Fibroblast of the conjunctiva (primary cell): ENCODE measurements at regions not wholly inside any gene's neighbourhood (a gene's known extent, or its start where the extent isn't known, plus 50 kb on each side); places are given as distances from the start of the nearest gene placed in this dataset.

Experiments
- DNase-seq: peaks from one replicate; pipeline ENCODE4 v3.0.0-alpha.2; 2010; ENCODE audit warnings: low read depth

DNA sequence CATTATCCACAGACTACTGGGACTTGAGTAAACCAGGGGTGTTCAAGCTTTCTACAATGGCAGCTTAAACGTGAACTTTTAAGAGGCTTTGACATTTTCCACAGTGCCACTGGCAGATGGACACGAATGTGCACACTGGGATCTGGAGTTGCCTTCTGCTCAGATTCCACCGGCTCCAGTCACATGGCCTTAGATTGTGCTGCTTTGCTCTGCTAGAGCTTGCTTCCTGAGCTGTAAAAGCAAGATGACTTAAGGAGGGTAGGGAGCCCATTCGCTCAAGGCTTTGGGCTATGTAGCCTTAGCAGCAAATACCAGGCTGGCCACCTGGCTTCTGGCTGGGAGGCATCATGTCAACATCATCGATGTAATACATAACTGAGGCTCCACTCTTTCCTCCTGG lies 436.9 kb downstream of the MED10 start:
- no peak for DNase-seq

DNA sequence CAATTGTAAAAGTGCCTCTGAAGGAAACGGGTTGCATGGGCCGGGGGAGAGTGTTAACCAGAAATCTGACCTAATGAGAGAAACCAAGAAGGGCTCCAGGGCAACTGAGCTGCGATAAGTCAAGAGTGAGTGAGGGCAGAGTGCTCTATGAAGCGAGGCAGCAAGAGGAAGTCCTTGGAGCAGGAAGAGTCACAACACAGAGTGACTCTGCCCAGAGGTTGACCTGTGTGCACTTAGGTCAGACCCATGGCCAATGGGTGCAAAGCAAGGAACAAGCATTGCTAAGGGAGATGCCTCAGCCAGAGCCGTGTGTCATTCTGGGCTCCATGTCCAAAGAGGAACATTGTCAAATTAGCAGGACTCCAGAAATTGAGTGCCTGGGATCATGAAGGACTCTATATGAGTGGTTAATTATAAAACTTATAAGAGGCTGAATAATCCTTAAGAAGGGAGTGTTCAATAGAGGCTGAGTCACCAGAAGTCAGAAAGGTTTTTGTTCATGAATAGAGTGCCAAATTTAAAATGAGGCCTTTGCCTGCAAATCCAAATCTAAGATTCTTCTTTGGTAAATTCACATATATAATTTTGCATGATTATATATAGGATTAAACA lies 438.5 kb downstream of the MED10 start:
- DNase-seq = no peak

DNA sequence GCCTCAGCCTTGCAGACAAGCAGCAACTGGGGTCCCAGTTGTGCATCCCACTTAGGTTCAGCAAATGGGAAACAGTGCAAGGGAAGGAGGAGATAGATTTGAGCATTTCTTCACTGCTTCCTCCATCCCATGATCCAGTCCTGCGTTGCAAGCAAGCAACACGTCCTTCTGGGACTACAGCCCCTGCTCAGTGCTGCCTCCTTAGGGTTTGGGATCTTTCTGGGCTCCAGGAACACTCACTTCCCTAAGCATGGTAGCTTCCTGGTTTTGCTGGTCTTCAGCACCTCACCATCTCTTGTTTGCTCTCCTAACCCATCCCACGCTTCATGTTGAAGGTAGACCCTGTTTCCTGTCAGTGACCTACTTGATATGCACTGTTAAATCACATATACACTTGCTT lies 444.7 kb downstream of the MED10 start:
- no peak for DNase-seq

DNA sequence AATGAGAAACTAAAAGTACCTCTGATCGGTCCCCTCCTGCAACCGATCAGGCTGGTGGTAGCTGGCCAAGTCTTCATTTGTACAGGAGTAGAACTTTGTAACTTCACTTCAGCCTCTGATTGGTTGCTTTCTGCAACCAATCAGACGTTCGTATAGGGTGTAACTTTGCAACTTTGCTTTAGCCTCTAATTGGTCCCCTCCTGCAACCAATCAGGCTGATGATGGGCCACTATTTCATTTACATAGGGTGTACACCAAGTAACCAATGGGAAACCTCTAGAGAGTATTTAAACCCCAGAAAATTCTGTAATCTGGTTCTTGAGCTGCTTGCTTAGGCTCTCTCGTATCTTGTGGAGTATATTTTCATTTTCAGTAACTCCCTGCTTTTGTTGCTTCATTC lies 445.5 kb downstream of the MED10 start:
- no peak for DNase-seq

DNA sequence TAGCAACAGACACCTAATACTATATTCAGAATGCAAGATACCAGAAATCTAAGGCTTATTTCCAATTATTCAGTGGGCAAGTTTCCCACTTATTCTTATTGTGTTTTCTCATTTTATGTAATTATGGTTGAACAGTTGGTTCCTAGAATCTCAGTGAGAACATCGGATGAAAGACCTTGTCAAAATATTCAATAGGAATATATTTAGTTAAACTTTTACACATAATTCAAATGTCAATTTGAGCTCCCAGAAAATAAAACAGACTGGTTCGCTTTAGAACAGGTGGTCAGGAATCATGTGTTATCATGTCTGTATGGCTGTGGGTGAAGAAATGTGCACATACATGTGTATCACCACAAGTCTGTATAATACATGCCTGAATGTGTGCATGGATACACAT lies 447.8 kb downstream of the MED10 start:
- no peak for DNase-seq

DNA sequence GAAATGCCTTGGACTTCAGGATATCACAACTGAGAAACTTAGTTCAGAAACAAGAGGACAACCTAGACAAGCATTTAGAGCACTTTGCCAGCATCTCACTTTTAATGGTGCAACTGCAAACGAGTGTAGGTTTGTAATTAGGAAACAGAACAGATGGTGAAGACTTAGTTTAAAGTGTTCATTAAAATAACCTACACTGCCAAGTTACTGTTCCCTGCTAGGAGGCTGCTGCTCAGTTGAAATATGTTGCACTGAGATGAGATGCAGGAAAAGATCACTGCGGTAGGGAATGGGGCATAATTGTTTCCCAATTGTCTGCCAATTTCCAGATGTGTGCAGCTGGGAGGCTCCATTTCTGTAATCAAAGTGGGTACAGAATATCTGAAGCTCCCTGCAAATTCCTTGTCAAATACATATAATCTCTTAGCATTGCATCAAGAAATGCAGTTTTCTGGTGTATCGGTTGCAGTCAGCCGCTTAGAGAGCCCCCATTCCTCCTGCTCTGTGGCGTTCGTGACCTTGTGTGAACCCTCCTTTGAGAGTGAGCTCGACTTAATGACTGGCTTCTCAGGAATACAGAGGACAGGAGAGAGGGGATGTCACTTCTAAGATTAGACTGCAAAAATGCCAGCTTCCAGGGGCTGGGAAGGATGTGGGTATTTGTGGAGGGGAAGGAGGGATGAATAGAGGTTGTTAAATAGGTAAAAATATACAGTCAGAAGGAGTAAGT lies 448.9 kb downstream of the MED10 start:
- no peak for DNase-seq

DNA sequence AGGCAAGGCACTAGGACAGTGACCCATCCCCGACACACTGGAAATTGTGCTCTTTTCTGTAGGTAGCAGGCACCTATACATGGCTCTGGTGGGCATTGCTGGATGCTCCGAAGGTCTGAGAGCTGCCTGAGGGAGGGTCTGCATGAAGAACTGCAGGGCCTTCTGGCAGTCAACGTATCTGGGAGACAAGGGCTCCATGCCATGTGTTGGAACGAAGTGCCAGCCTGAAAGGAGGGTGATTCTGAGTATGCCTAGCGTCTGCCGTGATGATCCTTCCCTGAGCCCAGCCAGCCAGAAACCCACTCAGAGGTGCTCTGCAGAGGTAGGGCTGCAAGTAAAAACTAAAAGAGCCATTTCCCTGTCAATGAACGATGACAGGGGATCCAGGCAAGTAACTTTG lies 453.2 kb downstream of the MED10 start:
- no peak for DNase-seq

DNA sequence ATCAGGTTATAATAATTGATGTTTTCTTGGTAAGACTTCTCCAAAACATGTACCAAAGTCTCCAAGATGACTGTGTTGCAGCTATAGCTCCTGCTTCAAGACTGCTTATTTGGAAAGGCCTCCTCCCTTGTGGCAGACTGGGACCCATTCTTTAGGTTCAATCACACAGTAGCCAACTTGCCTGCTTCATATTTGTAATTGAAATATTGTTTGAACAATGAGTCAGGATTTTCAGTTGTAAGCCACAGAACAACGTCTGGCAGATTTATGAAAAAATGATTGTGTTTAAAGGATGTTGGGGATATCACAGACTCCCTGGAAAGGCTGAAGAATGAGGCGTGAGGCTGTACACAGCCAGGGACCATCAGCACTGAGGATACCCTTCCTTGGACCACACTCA lies 458.9 kb downstream of the MED10 start:
- no peak for DNase-seq

DNA sequence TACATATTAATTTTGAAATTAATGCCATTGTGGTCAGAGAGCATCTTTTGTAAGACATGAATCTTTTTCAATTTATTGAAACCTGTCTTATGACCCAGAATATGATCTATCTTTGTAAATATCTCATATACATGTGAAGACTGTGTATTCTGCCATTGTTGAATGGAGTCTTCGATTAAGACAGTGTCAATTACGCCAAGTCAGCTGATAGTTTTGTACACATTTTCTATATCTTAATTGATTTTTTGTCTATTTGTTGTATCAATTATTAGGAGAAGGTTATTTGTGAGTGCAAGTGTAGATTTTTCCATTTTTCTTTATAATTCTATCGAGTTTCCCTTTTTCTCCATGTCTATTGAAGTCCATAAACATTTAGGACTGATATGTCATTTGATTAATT lies 471.6 kb downstream of the MED10 start:
- DNase-seq = no peak

DNA sequence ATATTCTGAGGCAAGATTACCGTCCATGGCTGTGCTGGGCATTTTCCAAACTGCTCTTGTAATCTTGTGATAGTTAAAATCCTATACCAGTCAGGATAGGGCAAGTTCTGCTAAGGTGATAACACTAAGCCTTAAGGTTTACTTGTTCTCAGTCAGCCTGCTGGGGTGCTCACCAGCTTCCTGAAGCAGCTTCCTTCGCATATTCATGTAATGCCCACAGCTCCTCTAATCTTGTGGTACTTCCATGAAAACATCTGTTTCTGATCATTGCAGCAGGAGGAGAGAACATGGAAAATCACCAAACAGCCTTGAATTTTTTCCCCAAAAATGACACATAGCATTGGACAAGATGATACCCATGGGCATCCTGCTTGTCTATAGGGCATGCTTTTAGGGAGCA lies 473.2 kb downstream of the MED10 start:
- no peak for DNase-seq

DNA sequence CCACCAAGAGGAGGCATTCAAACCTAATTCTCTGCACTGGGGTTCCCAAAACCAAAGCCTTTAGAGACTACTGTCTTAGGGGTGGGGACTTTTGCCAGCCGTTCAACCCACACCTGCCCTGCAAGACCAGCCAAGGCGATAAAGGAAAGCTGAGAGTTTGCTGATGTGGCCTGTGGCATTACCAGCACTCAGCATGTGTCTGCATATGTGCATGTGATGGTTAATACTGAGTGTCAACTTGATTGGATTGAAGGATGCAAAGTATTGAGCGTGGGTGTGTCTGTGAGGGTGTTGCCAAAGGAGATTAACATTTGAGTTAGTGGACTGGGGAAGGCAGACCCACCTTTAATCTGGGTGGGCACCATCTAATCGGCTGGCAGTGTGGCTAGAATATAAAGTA lies 474.2 kb downstream of the MED10 start:
- DNase-seq = no peak

DNA sequence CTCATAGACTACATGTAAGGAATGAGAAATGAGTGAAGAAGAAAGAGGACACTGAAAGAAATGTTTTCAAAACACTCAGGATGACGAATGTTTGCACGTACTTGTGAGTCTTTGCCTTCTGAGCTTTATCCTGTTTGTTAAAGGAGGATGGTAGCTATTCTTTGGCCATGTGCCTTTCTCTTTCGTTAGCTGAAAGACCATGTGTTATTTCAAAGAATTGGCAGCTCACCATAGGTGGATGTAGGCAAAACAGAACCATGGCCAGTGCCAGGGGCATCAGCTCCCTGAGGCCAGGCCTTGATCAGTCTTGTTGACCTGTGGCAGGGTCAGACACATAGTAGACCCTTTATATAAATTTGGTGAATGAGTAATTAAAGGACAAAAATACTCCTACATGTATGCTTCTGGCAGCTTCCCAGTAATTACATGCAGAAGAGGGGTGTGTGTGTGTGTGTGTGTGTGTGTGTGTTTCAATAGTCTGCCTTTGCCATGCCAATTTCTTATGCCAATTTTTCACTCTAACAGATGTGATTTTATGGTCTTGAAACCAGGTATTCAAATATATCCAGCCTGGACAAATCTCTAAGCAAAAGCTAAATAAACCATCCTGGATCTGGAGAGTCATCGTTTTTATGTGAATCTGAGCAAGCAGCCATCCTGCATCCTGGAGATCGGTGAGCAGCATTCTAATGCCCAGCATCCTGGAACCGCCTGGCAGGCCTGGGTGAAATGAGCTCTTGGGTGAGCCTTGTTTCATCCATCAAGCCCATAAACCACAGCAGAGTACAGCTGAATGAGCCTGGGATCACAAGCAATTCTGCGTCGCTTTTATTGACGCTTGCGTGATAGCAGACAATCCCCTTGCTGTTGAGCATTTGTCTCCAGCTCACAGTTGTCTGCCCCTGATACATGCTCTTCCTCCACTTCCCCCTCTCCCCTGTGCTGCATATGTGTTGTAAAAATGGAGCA lies 475.4 kb downstream of the MED10 start:
- no peak for DNase-seq

DNA sequence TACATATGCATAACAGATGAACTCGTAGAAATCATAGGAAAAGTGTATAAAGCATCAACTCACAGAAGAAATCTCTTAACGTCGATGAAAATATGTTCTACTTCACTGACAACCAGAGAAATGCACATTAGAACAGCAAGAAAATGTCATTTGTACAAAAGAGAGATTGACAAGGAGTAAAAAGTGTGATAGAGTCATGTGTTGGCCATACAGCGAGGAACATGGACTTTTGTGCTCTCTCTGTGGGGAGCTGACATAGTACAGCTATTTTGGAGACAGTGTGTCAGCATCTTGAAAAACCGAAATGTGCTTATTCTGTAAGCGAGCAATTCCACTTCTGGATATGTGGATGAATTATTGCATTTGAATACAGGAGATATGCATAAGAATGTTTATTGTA lies 477.9 kb downstream of the ICE1 start:
- DNase-seq = no peak

DNA sequence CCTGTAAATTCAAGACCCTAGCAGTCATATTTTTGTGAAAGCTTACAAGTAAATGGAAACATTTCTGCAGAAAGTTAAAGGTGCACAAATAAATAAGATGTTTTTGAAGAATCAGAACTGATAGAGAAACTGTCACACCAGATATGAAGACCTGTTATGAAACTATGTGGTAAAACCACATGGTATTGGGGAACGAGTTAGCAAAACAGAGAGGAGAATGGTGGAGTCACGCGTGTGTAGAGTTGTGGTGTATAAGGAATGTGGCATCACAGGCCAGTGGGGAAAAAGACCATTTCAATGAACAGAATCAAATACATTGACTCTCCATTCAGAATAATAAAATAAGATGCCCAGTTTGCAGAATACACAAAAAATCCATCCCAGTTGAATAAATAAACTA lies 477.2 kb downstream of the ICE1 start:
- no peak for DNase-seq

DNA sequence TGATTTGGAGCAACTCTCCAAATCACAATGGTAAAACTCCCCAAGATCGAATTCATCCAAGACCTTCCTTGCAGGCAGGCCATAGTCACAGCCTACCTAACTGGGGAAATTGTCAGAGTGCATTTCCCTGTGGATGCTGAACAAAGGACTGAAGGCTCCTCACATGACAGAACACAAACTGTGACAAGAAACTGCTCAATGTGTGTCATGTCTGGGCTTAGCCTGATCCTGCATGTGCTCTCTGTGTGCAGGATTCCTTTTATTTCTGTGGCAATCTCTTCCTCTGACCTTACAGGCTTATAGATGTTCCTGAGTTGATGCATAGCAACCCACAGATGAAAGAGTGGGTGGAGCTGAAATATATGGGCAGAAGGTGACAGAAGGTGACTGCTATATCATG lies 465.8 kb downstream of the ICE1 start:
- DNase-seq = no peak

DNA sequence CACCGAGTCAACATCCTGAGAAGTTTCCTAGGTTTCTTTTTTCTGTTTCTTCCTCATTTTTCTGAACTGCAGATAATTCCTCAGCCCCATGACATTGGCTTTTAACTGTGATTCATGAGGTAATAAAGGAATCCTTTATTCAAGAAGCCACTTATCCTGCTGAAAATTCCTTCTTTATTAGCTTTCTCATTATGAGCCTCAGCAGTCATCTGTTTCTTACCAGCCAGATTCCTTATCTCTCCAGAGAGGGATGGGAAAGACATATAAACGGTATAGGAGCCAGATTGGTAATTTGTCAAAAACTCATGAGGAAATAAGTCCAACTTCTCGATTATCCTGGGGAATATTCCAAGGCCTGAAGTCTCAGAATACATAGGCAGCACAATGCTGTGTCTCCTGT lies 465.4 kb downstream of the ICE1 start:
- DNase-seq = no peak

DNA sequence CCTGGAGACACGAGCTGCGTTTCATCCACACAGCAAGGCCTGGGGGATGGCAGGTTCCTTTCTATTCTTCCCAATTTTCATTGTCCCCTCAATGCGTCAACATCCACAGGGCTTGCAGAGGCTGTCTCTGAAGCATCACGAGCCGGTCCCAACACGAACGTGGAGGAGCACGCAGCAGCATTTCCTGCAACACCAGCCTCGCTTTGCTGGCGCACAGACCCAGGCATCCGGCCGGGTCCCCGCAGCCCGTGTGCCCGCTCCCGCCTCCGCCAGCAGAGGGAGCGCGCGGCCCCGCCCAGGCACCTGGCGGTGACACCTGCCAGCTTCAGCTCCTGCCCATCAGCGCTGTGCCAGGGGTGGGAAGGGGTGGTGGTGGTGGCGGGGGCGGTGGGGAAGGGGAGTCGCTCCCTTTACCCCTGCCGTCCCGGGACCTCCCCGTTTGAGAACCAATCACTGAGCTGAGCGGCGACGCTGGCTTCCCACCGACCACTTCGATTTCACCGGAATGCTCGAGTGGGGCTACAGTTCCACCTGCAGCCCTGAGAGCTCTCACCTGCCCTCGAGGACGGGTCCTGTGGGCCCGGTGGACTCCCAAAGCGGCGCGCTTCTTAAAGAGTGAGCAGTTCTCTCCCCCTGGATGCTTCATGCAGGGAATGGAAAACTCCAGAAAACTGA lies 464.5 kb downstream of the ICE1 start:
- DNase-seq = no peak

DNA sequence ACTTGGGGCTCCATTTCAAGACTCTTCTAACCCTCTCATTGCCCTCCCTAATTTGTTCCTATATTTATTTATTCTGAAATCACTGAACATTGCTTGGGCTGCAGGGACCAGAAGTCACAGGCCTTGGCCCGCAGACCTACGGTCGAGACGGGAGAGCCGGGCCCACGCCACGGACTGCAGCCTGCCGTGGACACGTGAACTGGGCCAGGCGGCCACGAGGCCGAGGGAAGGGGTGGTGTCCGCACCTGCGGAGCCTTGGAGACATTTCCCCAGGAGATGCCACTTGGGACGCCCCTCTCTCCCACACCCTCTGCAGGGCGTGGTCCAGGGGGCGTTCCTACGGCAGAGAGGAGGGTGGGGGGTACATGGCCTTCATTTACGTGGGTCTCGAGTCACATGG lies 463.9 kb downstream of the ICE1 start:
- no peak for DNase-seq

DNA sequence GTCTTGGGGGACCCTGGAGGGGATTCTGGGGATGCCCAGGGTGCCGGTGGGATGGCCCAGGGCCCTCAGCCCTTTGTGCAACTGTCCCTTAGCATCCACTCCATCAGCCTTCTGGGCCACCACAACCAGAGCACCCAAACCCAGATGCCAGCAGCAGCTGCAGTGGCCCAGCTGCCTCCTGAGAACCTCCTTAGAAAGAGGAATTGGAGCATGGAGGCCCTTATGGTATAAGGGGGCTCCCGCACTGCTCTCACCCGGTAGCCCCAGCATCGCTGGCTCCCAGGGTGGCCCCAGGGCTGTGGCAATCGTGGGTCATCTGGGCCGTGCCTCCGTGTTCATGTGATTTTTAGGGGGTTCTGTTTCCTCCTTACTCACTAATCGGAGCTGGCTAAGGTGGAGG lies 463.3 kb downstream of the ICE1 start:
- no peak for DNase-seq

DNA sequence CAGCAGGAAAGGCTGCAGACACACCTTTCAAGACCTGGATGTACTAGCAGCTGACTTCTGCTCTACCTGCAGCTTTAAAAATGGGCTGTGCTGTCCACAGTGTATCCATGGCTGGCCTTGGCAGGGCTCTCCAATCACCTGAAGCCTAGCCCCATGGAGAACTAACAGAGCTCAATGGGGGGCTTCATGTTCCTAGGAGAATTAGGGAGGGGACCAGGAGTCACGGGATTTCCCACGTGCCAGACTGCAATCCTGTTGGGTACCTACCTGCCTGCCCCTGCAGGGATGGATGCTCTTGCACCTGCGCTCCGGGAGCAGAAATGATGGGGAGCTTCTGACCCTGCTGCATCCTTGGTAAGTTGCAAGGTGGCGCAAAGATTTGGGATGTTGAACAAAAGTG lies 462.1 kb downstream of the ICE1 start:
- no peak for DNase-seq

DNA sequence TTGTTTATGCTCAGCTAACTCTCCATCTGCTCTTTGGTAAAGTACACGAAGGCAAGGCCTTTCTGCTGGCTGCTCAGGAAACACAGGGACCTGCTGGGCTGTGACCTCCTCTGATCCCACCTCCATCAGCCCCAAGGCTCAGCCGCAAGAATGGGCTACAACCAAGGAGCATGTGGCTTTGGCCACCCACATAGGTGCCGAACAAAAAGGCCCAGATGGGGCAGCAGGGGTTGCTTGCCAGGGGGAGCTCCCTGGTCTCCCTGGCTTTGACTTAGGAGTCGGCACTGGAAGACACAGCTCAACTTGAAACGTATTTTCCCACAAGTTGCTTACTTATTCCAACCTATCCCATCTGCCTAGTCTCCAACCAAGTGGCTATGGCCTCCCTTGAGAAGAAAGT lies 461.1 kb downstream of the ICE1 start:
- DNase-seq = no peak

DNA sequence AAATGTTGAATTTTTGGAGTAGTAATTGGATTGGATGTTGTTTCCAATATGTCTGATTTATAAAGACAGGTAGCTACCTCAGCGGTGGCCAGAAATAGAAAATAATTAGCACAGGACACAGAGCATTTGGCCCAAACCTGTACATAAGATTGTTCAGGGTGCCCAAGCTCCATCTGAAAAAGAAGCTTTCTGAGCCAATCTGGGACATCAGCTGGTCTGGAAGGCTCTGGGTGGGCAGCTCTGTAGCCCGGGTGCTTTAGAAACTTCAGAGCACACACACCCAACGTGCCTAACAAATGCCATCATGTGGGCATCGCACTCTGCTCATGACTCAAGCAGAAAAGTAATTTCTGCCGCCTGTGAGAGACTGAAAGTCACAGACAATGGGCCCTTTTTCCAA lies 460.7 kb downstream of the ICE1 start:
- DNase-seq = no peak

DNA sequence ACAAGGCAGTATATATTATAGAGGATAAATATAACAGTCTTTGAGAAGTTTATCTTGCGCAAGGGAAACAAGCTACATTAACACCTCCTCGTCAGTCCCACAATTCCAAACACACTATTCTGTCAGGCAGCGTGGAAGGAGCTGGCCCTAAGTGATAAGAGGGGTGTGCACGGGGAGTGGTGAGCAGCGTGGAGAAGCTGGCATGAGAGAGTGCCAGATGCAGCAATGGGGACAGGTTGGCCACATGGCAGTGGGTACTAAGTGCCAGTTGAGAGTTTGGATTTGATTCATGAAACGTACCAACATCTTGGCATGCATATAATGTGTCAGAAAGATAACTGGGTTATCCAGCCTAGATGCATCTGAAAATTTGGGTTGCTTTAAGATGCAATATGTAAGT lies 460.2 kb downstream of the ICE1 start:
- DNase-seq = no peak
